NAMALWA (cell line): ENCODE measurements at regions not wholly inside any gene's neighbourhood (a gene's known extent, or its start where the extent isn't known, plus 50 kb on each side); places are given as distances from the start of the nearest gene placed in this dataset.
A peak's percentile ranks its signal among the peaks of the same experiment; 100 is the strongest.
"Not testable (repeated sequence)": the region's sequence is repeated elsewhere in the genome, so short reads cannot be mapped to it uniquely, and the experiment has no call there.

ENCODE experiments used
- DNase-seq: peaks from one replicate; pipeline ENCODE4 v3.0.0-alpha.2; 2015; ENCODE audit warnings: low spot score

DNA sequence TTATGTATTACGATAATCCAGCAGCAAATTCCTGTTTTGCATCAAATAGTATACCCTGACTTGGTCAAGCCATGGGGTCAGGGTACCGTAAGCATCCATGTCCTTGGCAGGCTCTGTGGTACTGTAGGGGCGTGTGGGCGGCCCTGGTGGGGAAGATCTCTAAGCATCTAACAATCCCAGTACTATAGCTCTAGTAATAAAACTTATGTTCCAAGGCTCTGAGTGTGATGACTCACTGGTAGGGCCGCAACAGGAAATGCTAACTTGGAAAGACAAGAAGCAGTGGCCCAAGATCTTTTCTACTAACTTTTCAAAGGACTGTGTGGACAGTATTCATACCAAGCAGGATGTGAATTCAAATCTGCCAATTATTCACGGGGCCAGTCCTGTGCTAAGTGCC lies 63.8 kb downstream of the CLEC18A start:
- DNase-seq: not testable (repeated sequence)

- not testable (repeated sequence) for DNase-seq
These were observed 65.6 kb downstream of the CLEC18A start for GRCh38 chr16:70016751-70017150.

- DNase-seq: peak; percentile 85
These were observed 67.1 kb downstream of the CLEC18A start for GRCh38 chr16:70018254-70018653.

- DNase-seq: not testable (repeated sequence)
These were observed 72.1 kb downstream of the CLEC18A start for GRCh38 chr16:70023207-70023606.

GRCh38 chr16:70023956-70024355 lies 72.8 kb downstream of the CLEC18A start:
- DNase-seq: not testable (repeated sequence)

DNA sequence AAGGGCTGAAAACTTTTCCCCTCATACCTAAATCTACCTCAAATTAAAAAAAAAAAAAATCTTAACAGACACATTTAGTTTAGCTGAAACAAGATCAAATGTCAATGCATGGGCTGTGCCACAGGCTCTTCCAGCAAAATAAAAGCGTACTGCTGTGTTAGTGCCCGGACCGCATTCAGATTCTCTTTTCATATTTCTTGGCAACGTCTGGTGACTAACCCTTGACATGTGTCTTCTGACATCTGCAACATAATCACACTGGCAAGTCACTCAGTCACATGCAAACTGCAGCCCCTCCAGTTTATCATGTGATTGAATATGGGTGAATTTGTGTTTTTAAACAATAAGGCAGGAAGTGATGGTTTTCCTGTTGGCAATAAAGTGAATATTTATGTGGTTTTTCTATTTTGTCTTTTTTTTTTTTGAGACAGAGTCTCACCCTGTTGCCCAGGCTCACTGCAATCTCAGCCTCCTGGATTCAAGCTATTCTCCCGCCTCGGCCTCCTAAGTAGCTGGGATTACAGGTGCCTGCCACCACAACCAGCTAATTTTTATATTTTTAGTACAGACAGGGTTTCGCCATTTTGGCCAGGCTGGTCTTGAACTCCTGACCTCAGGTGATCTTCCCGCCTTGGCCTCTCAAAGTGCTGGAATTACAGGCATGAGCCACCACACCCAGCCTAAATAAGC lies 75.2 kb downstream of the CLEC18A start:
- peak; percentile 20 for DNase-seq

DNA sequence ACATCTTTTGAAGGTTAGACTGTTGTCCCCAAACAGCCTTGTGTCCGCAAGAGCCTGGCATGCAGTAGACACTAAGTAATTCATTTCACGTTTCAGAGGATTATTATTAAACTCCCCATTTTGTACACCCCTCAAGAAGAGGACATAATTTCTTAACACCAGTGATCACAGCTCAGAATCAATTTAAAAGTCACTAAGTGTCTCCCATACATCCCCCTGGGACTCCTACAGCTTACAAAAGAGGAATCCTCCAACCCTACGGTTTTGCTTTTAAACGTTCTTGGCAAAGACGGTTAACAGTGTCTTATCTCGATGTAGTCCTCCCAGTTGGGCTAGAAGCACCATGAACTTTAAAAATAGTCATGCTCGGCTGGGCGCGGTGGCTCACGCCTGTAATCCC lies 81.2 kb upstream of the PDPR start:
- DNase-seq: not testable (repeated sequence)

GRCh38 chr16:70037913-70038312 lies 76.2 kb upstream of the PDPR start:
- not testable (repeated sequence) for DNase-seq

GRCh38 chr16:70040554-70040953 lies 73.6 kb upstream of the PDPR start:
- DNase-seq: not testable (repeated sequence)

DNA sequence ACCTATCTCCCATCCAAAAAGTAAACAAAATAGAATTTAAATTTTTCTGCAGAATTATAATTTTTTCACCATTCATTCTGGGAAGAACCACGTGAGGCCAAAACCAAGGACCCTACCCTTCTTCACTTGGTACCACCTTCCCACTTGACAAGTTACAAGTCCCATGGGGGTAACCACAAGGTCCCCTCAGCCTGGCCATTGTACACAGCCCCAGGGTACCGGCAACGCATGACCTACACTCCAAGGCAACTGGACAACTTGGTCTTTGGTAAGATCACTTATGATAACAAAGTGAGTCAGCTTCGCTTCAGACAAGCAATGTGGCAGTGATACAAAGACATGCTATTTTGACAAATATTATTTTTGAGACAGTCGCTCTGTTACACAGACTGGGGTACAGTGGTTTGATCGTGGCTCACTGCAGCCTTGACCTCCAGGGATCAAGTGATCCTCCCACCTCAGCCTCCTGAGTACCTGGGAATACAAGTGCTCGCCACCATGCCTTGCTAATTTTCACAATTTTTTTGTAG lies 70.5 kb upstream of the PDPR start:
- DNase-seq: not testable (repeated sequence)

- DNase-seq: not testable (repeated sequence)
These were observed 67.6 kb upstream of the PDPR start for GRCh38 chr16:70046560-70046959.

DNA sequence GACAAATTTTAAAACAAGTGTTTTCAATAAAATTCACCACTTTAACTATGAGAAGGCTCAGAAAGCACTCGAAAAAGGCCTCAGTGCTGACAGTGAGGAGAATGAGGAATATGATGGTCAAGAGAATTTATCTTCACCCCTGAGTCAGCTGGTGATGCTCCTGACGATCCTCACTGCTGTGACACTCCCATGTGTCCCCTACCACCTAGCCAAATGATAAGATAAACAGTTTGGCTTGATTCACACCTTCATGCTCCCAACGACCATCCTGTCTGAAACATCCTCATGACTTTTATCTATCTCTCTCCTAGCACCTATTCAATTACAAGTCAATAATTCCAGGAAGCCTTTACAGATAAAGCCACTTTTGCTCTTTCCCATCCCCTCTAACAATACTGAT lies 66.0 kb upstream of the PDPR start:
- DNase-seq: not testable (repeated sequence)

DNA sequence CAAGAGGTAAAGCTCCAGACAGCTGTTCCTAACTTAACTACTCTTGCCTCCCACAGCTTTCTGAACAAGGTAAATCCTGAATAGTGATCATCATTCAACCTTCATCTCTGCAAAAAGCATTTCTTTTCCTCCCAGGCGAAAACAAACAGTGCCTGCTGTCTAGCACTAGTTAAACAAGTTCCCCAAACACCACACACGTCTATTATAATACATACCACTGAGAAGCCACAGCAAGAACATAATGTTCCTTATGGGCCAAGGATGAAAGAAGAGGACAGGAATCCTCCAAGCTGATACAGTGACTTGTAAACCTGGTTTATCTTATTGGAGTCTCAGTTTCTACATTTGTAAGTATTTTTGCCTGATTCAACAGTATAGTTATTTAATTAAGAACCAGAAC lies 56.1 kb upstream of the PDPR start:
- DNase-seq: not testable (repeated sequence)

- DNase-seq: not testable (repeated sequence)
These were observed 54.7 kb upstream of the PDPR start for GRCh38 chr16:70059429-70059828.

- not testable (repeated sequence) for DNase-seq
These were observed 53.6 kb upstream of the PDPR start for GRCh38 chr16:70060521-70061027.

- not testable (repeated sequence) for DNase-seq
These were observed 52.4 kb upstream of the PDPR start for GRCh38 chr16:70061671-70062218.

DNA sequence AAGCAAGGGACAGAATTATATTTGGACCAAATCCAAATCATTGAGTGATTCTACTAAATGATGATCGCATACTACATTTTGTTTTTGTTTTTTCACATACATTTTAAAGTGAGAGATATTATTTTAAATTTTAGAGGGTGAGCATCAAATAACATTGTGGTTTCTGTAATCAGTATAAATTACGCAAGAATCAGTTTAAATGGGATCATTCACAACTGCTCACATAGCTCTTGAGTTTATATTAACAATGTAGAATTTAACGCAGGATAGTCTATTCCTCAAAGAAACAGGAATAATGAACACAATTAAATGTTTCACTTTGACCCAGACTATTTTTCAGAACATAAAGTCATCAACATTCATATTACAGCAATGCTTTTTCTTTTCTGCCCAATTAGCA lies 51.2 kb upstream of the PDPR start:
- not testable (repeated sequence) for DNase-seq
